Astrocyte (in vitro differentiated cells and primary cell): ENCODE measurements at regions not wholly inside any gene's neighbourhood (a gene's known extent, or its start where the extent isn't known, plus 50 kb on each side); places are given as distances from the start of the nearest gene placed in this dataset.

Experiments
- DNase-seq: peaks from one replicate; pipeline ENCODE4 v3.0.0-alpha.2; 2010; ENCODE audit warnings: low read depth
- FAIRE-seq: peaks from 2 replicates; lab custom pipeline; 2011; peaks lifted over from hg19 to GRCh38; lab: Jason Lieb, UNC
- H2AFZ ChIP-seq: 2 replicates; pipeline ENCODE4 v1.6.0; 2012; ENCODE audit warnings: low read depth, low read length, inconsistent platforms
- H3K27ac ChIP-seq: 2 replicates; pipeline ENCODE4 v1.5.1; 2011; ENCODE audit warnings: low read depth, low read length, inconsistent platforms
- H3K27me3 ChIP-seq: 2 replicates; pipeline ENCODE4 v1.6.0; 2011; ENCODE audit warnings: low read length, inconsistent platforms; ENCODE audit not compliant: insufficient read depth
- H3K36me3 ChIP-seq: 2 replicates; pipeline ENCODE4 v1.5.1; 2011; ENCODE audit warnings: low read length, inconsistent platforms; ENCODE audit not compliant: insufficient read depth
- H3K4me1 ChIP-seq: 2 replicates; pipeline ENCODE4 v1.5.1; 2011; ENCODE audit warnings: low read length, inconsistent platforms; ENCODE audit not compliant: insufficient read depth
- H3K4me2 ChIP-seq: 2 replicates; pipeline ENCODE4 v1.6.0; 2012; ENCODE audit warnings: low read length, inconsistent platforms
- H3K4me3 ChIP-seq: 2 replicates; pipeline ENCODE4 v1.5.1; 2011; ENCODE audit warnings: low read depth, mild to moderate bottlenecking, low read length, inconsistent platforms; ENCODE audit not compliant: insufficient read depth
- H3K79me2 ChIP-seq: 2 replicates; pipeline ENCODE4 v1.6.0; 2012; ENCODE audit warnings: mild to moderate bottlenecking, low read length, inconsistent platforms; ENCODE audit not compliant: insufficient read depth
- H3K9ac ChIP-seq: 2 replicates; pipeline ENCODE4 v1.6.0; 2012; ENCODE audit warnings: mild to moderate bottlenecking, low read length, inconsistent platforms
- H3K9me3 ChIP-seq: 2 replicates; pipeline ENCODE4 v1.5.1; 2012; ENCODE audit warnings: low read depth, mild to moderate bottlenecking, low read length, inconsistent platforms; ENCODE audit not compliant: insufficient read depth
- H4K20me1 ChIP-seq: 2 replicates; pipeline ENCODE4 v1.6.0; 2012; ENCODE audit warnings: low read length, inconsistent platforms; ENCODE audit not compliant: insufficient read depth
- H3K27ac Mint-ChIP-seq: one replicate; pipeline ENCODE4 v1.8.0; 2021; ENCODE audit warnings: mild to moderate bottlenecking, mixed read lengths; ENCODE audit not compliant: unreplicated experiment
- H3K27me3 Mint-ChIP-seq: one replicate; pipeline ENCODE4 v1.8.0; 2021; ENCODE audit warnings: low read depth, mixed read lengths; ENCODE audit not compliant: unreplicated experiment
- H3K36me3 Mint-ChIP-seq: one replicate; pipeline ENCODE4 v1.8.0; 2021; ENCODE audit warnings: low read depth, mixed read lengths; ENCODE audit not compliant: unreplicated experiment
- H3K4me1 Mint-ChIP-seq: one replicate; pipeline ENCODE4 v1.8.0; 2021; ENCODE audit warnings: low read depth, mixed read lengths; ENCODE audit not compliant: unreplicated experiment
- H3K4me3 Mint-ChIP-seq: one replicate; pipeline ENCODE4 v1.8.0; 2021; ENCODE audit warnings: mild to moderate bottlenecking, moderate library complexity, mixed read lengths; ENCODE audit not compliant: unreplicated experiment
- H3K9me3 Mint-ChIP-seq: one replicate; pipeline ENCODE4 v1.8.0; 2021; ENCODE audit warnings: mild to moderate bottlenecking, mixed read lengths; ENCODE audit not compliant: unreplicated experiment
- EZH2 ChIP-seq: IDR thresholded peaks from 2 replicates; pipeline ENCODE4 v1.6.1; 2012; ENCODE audit warnings: mild to moderate bottlenecking, low read length, inconsistent platforms; ENCODE audit not compliant: insufficient read depth
- TF ChIP-seq, protein P1 (sequence below): IDR thresholded peaks from 2 replicates; pipeline ENCODE4 v1.5.1; 2011; ENCODE audit warnings: low read depth, mild to moderate bottlenecking, inconsistent platforms, low read length, moderate library complexity; ENCODE audit not compliant: insufficient read depth

DNA sequence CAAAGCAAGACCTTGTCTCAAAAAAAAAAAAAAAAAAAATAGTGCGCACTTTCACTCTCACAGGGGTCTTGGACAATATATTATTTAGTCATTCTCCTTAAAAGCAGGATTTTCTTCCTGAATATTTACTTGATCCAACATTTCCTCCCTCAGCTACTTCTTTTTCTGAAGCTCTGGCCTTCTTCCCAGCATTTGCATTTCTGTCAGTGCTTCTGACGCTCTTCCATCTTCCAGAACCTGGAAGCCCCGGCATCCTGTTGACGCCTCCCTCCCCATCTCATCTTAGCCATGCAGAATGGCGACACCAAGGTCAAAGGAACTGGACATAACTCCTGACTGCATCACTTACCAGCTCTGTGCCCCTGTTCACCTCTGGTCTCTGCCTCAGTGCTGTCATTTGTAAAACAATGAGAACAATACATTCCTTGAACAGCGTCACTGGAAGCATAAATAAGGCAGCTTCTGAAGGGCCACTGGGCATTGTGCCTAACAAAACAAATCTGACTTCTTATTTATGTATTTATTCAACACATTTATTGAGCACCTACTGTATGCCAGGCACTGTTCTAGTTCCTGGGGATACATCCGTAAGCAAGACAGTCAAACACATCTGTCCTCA, 90.9 kb upstream of the MDM1 start:
- TF ChIP-seq, protein P1, sequence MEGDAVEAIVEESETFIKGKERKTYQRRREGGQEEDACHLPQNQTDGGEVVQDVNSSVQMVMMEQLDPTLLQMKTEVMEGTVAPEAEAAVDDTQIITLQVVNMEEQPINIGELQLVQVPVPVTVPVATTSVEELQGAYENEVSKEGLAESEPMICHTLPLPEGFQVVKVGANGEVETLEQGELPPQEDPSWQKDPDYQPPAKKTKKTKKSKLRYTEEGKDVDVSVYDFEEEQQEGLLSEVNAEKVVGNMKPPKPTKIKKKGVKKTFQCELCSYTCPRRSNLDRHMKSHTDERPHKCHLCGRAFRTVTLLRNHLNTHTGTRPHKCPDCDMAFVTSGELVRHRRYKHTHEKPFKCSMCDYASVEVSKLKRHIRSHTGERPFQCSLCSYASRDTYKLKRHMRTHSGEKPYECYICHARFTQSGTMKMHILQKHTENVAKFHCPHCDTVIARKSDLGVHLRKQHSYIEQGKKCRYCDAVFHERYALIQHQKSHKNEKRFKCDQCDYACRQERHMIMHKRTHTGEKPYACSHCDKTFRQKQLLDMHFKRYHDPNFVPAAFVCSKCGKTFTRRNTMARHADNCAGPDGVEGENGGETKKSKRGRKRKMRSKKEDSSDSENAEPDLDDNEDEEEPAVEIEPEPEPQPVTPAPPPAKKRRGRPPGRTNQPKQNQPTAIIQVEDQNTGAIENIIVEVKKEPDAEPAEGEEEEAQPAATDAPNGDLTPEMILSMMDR = no peak
- TF ChIP-seq EZH2 = no peak

DNA sequence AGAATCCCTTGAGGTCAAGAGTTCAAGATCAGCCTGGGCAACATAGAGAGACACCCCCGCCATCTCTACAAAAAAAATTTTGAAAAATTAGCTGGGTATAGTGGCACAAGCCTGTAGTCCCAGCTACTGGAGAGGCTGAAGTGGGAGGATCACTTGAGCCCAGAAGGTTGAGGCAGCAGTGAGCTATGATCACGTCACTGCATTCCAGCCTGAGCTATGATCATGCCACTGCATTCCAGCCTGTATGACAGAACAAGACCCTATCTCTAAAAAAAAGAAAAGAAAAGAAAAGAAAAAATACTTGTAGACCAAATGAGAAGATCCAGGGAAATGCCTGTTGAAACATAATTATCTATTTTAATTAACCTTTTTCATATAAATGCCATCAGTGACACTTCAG, 93.8 kb upstream of the MDM1 start:
- FAIRE-seq = no peak
- Mint-ChIP-seq H3K36me3 (no peaks in the 10 kb centered on the region), H3K4me3 (no peak overlapping the region), H3K4me1 (peaks cover 29% of the 10 kb centered on the region), H3K27ac (peak overlapping the region; percentile 73), H3K27me3 (no peaks in the 10 kb centered on the region), H3K9me3 (peaks cover 2% of the 10 kb centered on the region)
- TF ChIP-seq, protein P1 = no peak
- TF ChIP-seq EZH2 = no peak
- Histone ChIP-seq H3K36me3 (no peaks in the 10 kb centered on the region), H4K20me1 (no peaks in the 10 kb centered on the region), H3K4me2 (peak overlapping the region; percentile 40), H3K27ac (peak overlapping the region; percentile 90), H3K27me3 (no peaks in the 10 kb centered on the region), H3K4me3 (no peak overlapping the region), H3K79me2 (no peaks in the 10 kb centered on the region), H3K9ac (peak overlapping the region; percentile 64), H2AFZ (no peak overlapping the region), H3K4me1 (peaks cover 29% of the 10 kb centered on the region), H3K9me3 (no peaks in the 10 kb centered on the region)
- peak; percentile 92 for DNase-seq

More for the DNA sequence above, 90.9 kb upstream of the MDM1 start:
- Mint-ChIP-seq H3K27ac (no peak overlapping the region), H3K4me1 (peaks cover 25% of the 10 kb centered on the region), H3K36me3 (no peaks in the 10 kb centered on the region), H3K9me3 (peaks cover 2% of the 10 kb centered on the region), H3K27me3 (no peaks in the 10 kb centered on the region), H3K4me3 (no peak overlapping the region)
- Histone ChIP-seq H3K27me3 (no peaks in the 10 kb centered on the region), H2AFZ (no peak overlapping the region), H3K9ac (no peak overlapping the region), H3K4me2 (no peak overlapping the region), H4K20me1 (no peaks in the 10 kb centered on the region), H3K4me3 (no peak overlapping the region), H3K4me1 (peaks cover 19% of the 10 kb centered on the region), H3K9me3 (no peaks in the 10 kb centered on the region), H3K79me2 (no peaks in the 10 kb centered on the region), H3K36me3 (no peaks in the 10 kb centered on the region), H3K27ac (no peak overlapping the region)
- DNase-seq (peak; percentile 65), FAIRE-seq (no peak)

DNA sequence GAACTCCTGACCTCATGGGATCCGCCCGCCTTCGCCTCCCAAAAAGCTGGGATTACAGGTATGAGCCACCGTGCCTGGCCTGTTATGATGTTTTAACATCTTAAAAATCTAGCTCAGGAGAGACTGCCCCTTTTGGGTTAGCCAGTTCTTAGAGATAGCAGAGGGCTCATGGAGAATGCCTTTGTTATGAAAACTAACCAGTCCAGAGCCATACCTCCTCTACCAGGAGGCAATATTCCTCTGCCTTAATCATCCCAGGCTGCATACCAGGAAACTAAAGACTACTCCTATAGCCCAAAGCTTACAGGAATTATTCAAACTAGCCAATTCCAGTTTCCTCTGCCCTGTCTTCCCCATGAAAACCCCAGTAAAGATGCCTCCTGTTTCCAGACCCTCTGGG, 96.0 kb upstream of the MDM1 start:
- Histone ChIP-seq H4K20me1 (no peaks in the 10 kb centered on the region), H2AFZ (no peak overlapping the region), H3K36me3 (no peaks in the 10 kb centered on the region), H3K27me3 (no peaks in the 10 kb centered on the region), H3K4me1 (peaks cover 29% of the 10 kb centered on the region), H3K4me3 (no peak overlapping the region), H3K27ac (peak overlapping the region; percentile 16), H3K9me3 (no peaks in the 10 kb centered on the region), H3K79me2 (no peaks in the 10 kb centered on the region), H3K4me2 (peak overlapping the region; percentile 29), H3K9ac (no peak overlapping the region)
- FAIRE-seq = no peak
- Mint-ChIP-seq H3K4me1 (peaks cover 26% of the 10 kb centered on the region), H3K36me3 (no peaks in the 10 kb centered on the region), H3K27me3 (no peaks in the 10 kb centered on the region), H3K9me3 (peaks cover 2% of the 10 kb centered on the region), H3K27ac (peak overlapping the region; percentile 55), H3K4me3 (no peak overlapping the region)
- DNase-seq = no peak
- TF ChIP-seq, protein P1 = no peak
- no peak for TF ChIP-seq EZH2
